Stimulated activated CD8-positive, alpha-beta memory T cell treated with anti-CD3 and anti-CD28 coated beads, Interleukin-7, amount 100 ng/mL, for 48 hours (primary cell): ENCODE measurements at regions not wholly inside any gene's neighbourhood (a gene's known extent, or its start where the extent isn't known, plus 50 kb on each side); places are given as distances from the start of the nearest gene placed in this dataset.
"Not testable (repeated sequence)": the region's sequence is repeated elsewhere in the genome, so short reads cannot be mapped to it uniquely, and the experiment has no call there.

Experiments used
- DNase-seq, 2 donors: peaks; one replicate each; pipeline ENCODE4 v3.0.0-alpha.2; 2020; ENCODE audit warnings: low read depth in 1 of 2; ENCODE audit errors: extremely low read depth in 1 of 2

DNA sequence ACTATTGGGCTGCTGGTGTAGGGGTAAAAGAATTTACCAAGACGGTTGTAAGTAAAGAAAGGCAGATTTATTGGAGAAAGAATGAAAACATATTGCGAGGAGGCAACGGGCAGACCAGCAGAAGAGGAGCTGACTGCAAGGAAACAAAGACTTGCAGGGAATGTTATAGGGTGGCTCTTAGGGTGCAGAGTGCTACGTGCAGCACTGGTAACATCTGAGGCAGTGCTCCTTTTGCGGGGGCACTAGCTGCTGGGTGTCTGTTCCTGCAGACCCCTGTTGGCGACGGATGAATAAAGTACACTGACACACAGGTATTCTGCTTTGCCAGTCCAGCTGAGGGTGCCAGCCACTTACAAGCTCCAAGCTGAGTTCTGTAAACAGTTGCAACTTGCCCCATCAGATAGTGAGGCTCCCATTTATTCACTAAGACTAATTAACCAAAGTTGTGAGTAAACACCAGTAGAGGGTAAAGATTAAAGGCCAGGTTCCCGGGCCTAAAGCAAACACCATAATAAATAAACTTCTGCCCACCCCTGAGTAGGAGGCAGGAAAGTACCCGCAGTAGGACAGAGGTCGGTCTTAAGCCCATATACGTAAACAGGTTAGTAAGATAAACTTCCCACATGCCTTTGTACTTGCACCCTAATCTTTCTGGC is 140.2 kb upstream of the KCNK1 start:
- DNase-seq, result no peak

DNA sequence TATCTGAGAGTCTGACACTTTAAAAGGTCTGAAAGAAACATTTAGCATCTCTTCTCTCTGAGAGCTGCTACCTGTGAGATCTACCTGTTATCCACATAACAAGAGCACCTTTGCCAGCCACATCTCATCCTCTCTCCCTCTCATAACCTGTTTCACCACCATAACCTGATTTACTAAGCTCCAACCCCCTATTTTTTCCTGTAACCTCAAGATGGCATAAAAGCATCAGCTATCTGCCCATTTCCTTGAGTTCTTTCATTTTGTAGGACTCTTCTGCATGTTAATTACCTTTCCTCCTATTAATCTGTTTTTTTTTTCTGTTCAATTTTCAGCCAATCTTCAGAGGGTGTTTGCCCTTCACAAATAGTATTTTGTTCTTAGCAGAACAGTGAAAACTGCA is 136.5 kb upstream of the KCNK1 start:
- DNase-seq, result no peak

DNA sequence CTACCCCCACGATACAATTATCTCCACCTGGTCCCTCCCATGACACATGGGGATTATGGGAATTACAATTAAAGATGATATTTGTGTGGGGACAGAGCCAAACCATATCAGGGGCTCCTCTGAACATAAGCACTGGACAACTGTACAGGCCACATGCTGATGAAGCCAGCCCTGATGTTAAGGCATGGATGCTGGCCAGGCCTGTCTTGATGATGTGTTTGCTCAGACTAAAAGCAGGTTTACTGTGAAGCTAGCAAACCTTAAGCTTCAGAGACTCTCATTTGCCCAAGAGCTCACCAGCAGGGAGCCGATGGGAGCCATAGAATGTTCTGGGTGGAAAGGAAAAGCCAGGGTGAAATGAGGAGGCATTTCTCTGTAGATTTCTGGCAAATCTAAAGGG is 135.3 kb upstream of the KCNK1 start:
- no peak for DNase-seq

DNA sequence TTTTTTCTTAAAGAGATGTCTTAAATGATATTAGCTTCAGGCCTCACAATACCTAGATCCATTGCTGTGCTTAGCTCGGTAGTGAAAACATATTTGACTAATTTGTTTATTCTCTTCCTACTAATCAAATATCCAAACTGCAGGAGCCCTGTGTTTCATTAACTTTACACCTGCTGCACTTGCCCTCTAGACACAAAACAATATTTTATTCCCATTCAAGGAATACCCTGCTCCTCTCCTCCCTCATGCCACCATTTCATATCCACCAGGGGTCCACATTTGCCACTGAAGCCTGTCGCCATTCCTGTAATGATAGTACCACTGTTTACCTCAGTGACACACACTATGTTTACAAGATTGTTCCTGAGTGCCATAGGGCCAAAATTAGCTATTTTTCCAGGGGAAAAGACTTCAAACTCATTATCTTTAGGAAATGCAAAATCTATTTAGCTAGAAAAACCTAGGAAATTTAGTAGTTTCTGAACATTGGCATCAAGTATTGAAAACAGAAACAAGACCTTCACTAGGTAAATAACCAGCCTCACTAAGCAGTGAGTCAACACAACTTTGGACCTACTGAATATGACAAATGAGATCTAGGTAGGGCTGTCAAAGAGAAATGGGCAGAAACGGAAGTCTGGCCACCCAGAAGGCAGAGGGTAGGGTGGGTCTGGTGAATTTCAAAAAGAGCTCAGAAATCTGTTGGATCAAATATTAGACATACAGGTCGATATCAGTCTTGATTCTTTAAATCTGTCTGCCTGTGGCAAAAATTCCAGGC is 134.6 kb upstream of the KCNK1 start:
- no peak for DNase-seq

DNA sequence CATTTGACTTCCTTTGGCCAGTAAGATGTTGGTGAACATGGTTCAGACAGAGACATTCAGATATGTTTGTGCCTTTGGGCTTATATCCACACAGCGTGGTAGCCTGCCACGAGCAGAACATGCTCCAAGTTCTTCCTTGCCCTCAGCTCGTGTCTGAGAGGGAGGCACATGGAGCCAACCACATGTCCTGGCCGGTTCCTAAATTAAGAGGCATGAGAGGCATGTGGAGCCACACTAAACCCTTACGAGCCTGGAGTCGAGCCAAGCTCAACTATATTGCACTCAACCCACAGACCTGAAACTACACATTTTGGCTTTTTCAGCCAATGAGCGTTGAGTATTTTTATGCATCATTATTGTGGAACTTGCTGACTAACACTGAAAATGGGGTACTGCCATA is 133.7 kb upstream of the KCNK1 start:
- no peak for DNase-seq

DNA sequence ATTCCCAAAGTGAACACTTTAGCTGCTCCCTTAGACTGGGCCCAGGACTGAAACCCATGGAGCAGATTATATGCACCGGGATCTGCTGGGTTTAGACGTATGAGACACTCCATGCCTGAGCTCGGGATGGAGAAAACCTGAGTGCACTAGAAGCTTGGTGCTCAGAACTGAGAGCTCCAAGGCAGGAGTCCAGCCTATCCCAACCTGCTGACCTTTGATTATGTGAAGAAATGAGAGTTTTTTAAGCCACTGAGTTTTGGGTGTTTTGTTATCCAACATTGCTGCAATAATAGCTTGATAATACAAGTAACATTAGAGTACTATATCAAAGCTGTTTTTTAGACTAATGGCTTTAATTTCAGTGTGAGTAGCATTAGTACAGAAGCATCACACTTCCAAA is 131.5 kb upstream of the KCNK1 start:
- DNase-seq, result no peak

DNA sequence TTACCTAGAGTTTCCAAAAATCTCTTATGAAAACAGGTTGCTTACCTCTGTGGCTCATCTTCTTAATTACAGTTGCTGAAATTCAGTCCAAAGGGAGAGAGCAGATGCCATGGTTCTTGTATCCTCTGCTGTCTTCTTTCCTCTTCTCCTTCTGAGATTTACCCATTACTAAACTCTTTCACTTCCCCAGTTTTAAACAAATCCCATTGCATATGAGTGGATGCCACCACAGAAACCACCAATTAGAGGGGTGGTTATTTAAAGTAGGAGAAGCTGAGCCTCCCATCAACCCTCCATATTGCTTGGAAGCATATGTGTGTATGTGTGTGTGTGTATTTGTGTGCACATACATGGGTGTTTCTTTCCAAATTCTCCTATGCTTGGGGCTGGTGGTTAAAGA is 128.5 kb upstream of the KCNK1 start:
- DNase-seq, result no peak

DNA sequence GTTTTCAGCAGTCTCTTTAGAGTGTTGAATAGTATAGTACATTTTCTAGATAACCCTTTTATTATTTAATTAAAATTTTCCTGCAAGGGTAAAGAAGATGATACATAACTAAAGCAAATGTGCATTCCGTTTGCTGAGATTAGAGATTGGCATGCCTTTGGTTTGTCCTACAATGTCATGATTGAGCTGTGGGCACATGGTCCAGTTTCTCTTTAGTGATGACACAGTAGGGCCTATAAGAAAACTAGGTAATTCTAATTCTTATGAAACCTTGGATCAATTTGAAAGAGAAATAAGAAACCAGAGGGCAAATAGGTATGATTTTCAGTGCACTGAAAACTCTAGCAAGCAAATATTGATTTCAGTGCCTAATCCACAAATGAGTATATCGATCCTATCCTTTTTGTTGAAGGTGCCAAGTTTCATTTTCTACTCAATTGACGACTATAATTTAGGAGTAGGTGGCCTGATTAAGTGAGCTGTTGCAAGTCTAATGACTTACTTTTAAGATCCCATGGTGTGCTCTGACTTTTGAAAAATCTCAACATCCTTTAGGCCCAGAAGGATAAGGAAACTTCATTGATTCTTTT is 128.0 kb upstream of the KCNK1 start:
- no peak for DNase-seq

DNA sequence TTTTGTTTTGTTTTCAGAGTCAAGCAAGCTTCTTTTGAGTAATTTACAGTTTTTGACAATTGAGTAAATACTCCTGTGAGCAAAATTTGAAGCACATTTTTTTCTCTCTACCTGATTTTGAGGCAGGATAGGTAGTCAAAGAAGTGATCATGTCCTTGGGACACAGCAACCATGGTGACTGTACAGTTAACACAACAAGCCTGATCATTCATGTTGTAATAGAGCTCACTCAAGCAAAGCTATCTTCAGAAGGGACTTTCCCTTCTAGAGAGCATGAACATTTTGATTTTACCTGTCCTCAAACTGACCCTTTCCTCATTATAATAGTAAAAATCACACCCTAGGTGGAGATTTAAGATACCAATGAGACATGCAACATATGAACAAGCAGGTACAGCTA is 126.5 kb upstream of the KCNK1 start:
- DNase-seq, result no peak

DNA sequence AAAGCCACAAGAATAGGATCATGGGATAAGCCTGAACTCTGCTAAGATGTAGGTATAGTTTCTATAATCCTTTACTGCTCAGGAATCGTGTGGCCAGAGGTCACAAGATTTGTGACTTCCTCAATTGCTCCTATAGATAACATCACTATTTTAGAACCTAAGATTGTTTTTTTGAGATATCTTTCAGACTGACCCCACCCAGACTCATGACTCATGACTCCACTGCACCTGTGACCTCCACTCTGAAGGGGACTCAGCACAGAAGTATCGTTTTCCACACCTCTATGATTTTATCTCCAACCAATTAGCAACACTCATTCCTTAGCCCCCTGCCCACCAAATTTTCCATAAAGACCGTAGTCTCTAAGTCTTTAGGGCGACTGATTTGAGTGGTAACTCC is 124.5 kb upstream of the KCNK1 start:
- no peak for DNase-seq

DNA sequence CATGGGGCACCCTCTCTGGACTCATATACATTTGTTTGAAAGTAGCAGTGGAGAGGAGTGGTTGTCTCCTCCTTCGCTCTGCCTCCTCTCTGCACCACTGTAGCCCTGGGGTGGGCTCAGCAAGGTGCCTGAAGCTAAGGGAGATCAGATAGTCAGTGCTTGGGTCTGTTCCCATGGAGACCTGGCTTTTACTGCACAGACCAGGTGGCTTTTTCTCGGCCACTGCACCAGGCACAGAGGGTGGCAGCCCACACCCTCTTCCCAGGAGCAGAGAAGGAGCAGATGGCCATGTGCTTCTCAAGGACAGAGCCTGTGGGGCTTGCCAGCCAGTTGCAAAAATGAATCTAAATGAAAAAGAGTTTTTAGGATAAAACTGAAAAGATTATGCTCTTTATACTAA is 123.4 kb upstream of the KCNK1 start:
- DNase-seq, result no peak

DNA sequence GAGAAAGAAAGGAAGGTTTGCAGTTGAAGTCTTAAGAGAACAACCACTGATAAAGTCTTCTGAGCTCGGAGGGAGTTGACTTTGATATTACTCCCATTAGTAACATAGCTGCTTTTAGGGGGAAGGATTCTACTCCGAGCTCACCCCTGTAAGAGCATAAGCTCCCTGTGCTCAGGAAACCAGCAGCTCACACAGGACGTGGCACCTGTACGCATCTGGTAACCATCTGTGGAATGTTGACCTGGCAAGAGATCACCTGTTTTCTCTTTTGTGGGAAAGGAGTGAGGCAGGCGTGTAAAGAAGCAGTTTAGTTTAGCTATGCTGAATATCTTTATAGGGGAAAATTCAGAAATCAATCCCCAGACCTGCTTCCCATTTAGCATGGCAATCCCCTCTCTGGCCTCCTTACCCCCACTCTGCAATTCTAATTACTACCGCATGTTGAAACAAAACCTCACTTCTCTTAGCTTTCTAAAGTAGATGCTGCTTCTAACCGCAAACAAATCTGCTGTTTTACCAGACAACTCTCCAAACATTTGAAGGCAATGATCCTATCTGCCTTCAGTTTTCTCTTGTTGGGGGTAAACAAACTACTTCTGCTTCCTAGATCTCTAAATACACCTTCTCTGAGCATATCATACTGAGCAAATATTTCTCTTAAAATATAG is 121.8 kb upstream of the KCNK1 start:
- no peak for DNase-seq

DNA sequence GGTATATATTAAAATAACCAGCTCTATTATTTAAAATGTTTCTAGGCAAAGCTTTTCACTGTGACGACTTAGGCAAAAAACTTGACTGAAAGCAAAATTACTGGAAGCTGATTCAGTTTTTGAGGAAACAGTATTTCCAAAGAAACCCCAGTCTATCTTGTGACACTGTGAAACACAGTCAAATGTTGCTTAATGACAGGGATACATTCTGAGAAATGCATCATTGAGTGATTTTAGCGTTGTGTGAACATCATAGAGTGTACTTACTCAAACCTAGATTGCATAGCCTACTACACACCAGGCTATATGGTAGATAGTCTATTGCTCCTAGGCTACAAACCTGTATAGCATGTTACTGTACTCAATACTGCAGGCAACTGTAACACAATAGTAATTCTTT is 116.9 kb upstream of the KCNK1 start:
- DNase-seq, result no peak

DNA sequence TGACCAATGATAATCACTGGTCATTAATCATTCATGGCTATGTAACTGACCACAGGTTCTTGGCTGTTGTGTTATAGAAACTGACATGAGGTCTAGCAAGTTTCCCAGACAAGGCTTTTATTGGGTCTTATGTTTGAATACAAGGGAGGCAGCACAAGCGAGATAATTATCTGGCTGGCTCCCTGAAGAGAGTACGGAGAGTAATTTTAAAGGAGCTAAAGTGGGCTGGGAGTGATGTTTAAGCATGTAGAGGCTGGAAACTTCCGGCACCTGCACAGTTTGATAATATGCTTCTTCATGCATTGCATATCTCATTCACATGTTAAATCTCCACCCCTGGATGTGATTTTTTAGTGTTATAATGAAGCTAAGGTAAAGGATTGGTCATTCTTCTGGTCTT is 116.2 kb upstream of the KCNK1 start:
- DNase-seq, result no peak

DNA sequence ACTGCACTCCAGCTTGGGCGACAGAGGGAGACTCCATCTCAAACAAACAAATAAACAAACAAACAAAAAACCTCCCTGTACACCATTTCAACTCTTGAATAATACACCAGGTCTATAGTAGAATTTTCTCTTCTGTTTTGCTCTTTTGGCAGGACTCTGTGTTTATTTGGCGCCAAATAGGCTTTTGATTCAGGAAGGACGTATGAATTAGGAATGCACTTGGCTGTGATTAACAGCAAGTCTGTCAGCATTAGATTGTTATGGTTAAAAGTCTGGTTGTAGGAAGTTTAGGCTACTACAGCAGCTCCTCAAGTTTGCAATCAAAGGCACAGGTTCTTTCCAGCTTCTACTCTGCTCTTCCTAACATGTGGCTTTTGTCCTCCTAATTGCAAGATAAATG is 113.8 kb upstream of the KCNK1 start:
- no peak for DNase-seq

DNA sequence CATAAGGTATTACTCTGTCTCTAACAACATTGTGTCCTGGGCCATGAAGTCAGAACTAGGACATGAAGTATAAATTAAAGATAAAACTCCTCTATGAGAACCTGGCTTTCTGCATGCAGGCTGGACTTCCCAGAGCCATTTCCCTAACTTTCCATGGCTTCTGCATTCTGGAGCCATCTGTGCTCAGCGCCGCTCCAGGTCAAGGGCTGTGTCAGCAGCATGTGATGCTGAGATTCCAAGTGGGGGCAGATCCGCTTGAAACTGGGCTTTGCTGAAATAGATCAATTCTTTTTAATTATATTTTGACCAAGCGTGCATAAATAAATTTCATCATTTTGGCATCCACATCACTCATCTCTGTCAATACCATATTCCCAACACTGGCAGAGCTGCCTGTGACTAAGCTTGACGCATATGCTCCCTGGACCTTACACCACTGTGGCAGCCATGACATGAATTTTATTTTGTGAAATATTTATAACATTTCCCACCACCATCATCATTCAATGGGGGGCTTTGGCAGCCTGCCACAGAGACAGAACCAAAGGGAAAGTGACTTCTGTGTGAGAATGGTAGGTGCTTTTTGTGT is 110.4 kb upstream of the KCNK1 start:
- DNase-seq, result no peak

DNA sequence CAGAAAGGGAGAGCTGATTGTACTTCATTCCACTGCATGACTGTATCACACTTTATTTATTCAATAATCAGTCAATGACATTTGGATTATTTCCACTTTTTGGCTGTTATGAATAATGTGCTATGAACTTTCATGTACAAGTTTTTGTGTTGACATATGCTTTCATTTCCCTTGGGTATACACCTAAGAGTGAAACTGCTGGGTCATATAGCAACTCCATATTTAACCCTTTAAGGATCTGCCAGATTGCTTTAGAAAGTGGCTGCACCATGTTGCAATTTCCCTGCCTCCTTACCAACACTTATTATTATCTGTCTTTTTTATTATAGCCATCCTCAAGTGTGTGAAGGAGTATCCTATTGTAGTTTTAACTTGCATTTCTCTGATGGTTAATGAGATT is 108.8 kb upstream of the KCNK1 start:
- DNase-seq, result no peak

DNA sequence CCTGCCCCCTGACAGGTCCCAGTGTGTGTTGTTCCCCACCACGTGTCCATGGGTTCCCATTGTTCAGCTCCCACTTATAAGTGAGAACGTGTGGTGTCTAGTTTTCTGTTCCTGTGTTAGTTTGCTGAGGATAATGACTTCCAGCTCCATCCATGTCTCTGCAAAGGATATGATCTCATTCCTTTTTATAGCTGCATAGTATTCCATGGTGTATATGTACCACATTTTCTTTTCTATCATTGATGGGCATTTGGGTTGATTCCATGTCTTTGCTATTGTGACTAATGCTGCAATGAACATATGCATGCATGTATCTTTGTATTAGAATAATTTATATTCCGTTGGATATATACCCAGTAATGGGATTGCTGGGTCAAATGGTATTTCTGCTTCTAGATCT is 108.0 kb upstream of the KCNK1 start:
- not testable (repeated sequence) for DNase-seq

DNA sequence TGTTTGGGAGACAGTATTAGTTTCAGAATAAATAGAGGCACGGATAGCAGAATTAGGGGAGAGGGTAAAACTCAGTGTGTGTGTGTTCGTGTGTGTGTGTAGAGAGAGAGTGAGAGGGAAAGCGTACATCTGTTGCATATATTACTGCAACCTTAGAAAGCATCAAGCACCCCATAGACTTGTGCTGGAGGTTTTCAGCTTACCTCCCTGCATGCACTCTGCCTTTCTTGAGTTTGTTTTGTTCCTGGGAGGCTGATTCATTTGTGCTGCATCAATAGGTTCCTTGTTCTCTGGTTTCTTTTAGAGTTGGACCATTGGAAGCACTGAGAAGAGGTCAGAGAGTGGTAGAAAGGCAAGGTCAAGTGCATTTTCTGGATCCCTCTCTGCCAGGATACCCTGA is 104.4 kb upstream of the KCNK1 start:
- no peak for DNase-seq

DNA sequence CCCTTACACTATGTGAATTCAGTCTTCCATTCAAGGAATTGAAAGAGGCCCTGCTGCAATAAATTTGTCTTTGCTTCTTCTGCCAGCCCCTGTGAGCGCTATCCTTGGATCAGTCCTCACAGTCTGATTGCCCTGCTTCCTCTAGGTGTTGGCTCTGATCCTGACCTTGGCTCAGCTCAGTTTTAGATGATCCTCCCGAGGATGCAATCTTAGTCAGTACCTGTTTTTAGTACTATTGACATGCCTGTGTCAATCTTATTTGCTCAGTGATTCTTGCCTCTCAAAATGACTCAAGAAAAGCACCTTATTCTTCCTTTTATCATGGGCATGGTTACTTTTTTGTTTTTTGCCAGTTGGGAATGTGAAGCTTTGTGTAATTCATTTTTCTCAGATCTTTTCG is 101.4 kb upstream of the KCNK1 start:
- DNase-seq, result no peak

DNA sequence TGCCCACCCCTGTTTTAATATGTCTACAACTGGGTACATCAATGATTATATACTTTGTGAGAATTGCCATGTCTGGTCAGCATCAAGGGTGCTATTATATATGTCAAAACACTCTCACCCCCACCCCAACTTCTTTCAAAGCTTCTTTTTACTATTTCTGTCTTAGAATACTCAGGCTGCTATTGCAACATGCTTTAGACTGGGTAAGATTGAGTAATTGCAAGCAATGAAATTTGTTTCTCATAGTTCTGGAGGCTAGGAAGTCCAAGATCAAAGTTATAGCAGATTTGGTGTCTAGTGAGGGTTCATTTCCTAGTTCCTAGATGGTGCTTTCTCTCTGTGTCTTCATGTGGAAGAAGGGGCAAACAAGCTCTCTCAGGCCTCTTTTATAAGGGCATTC is 100.5 kb upstream of the KCNK1 start:
- DNase-seq, result no peak
